ENCODE measurements at regions not wholly inside any gene's neighbourhood (a gene's known extent, or its start where the extent isn't known, plus 50 kb on each side); places are given as distances from the start of the nearest gene placed in this dataset.

GRCh38 chr4:89489338-89489771 is 181.8 kb upstream of the GPRIN3 start:
- H3K27me3 Mint-ChIP-seq (ENCODE audit: unreplicated experiment) = no peaks in the 10 kb centered on the region
- TF ChIP-seq, protein P1, sequence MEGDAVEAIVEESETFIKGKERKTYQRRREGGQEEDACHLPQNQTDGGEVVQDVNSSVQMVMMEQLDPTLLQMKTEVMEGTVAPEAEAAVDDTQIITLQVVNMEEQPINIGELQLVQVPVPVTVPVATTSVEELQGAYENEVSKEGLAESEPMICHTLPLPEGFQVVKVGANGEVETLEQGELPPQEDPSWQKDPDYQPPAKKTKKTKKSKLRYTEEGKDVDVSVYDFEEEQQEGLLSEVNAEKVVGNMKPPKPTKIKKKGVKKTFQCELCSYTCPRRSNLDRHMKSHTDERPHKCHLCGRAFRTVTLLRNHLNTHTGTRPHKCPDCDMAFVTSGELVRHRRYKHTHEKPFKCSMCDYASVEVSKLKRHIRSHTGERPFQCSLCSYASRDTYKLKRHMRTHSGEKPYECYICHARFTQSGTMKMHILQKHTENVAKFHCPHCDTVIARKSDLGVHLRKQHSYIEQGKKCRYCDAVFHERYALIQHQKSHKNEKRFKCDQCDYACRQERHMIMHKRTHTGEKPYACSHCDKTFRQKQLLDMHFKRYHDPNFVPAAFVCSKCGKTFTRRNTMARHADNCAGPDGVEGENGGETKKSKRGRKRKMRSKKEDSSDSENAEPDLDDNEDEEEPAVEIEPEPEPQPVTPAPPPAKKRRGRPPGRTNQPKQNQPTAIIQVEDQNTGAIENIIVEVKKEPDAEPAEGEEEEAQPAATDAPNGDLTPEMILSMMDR (IDR thresholded peaks at IDR 0.05; ENCODE audit: unreplicated experiment) = no peak
- no peaks in the 10 kb centered on the region for H3K36me3 Mint-ChIP-seq (ENCODE audit: insufficient read depth, unreplicated experiment)
- BruUV-seq (replicated peaks) = no TSS peak
- no peak overlapping the region for H3K4me3 Mint-ChIP-seq (ENCODE audit: low read depth, unreplicated experiment)
- H3K9me3 Mint-ChIP-seq (ENCODE audit: low read depth, unreplicated experiment) = no peaks in the 10 kb centered on the region
- intact Hi-C loops (cut with micrococcal nuclease; ENCODE audit: unreplicated experiment) = loop anchor here (5.0 to 10.0 kb wide), 3 partner anchors 65 to 168 kb away; no protein-coding TSS in a partner anchor
- DNase-seq = peak; percentile 10
- H3K27ac Mint-ChIP-seq (ENCODE audit: unreplicated experiment) = peak overlapping the region; percentile 81
- CTCF ChIA-PET = interaction anchor here (0.6 kb wide), 1 partner anchor 89 kb away, joined by 3 read pairs; no protein-coding TSS in a partner anchor
- H3K4me1 Mint-ChIP-seq (ENCODE audit: low read depth, unreplicated experiment) = peaks cover 20% of the 10 kb centered on the region

DNA sequence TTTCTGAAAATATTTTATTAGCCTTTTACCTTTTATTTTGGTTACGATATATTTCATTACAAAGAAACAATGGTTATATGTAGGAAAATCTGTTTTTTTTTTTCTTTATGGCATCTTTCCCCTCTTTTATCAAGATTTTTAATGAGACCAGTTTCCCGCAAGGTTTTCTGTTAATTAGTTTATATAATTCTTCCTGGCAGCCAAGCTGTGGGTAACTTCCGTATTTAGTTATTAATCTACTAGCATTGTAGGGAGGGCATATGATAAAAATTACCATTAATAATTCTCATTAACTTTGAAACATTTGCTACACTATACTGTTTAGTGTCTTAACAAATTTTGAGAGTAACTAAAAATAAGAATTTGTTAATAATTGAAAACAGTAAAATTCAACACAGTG is 181.1 kb upstream of the GPRIN3 start:
- TF ChIP-seq, protein P1 (IDR thresholded peaks at IDR 0.05; ENCODE audit: unreplicated experiment) = no peak
- no peak overlapping the region for H3K4me3 Mint-ChIP-seq (ENCODE audit: low read depth, unreplicated experiment)
- CTCF ChIA-PET = no interaction called here
- no peaks in the 10 kb centered on the region for H3K36me3 Mint-ChIP-seq (ENCODE audit: insufficient read depth, unreplicated experiment)
- no peak for DNase-seq
- intact Hi-C loops (cut with micrococcal nuclease; ENCODE audit: unreplicated experiment) = loop anchor here (5.0 to 10.0 kb wide), 3 partner anchors 66 to 169 kb away; no protein-coding TSS in a partner anchor
- H3K9me3 Mint-ChIP-seq (ENCODE audit: low read depth, unreplicated experiment) = no peaks in the 10 kb centered on the region
- H3K27ac Mint-ChIP-seq (ENCODE audit: unreplicated experiment) = peak overlapping the region; percentile 81
- peaks cover 20% of the 10 kb centered on the region for H3K4me1 Mint-ChIP-seq (ENCODE audit: low read depth, unreplicated experiment)
- BruUV-seq (replicated peaks) = no TSS peak
- H3K27me3 Mint-ChIP-seq (ENCODE audit: unreplicated experiment) = no peaks in the 10 kb centered on the region

GRCh38 chr4:89486673-89487072 is 179.1 kb upstream of the GPRIN3 start:
- Mint-ChIP-seq H3K27me3 (ENCODE audit: unreplicated experiment) (no peaks in the 10 kb centered on the region), H3K36me3 (ENCODE audit: insufficient read depth, unreplicated experiment) (no peaks in the 10 kb centered on the region), H3K4me3 (ENCODE audit: low read depth, unreplicated experiment) (no peak overlapping the region), H3K4me1 (ENCODE audit: low read depth, unreplicated experiment) (peaks cover 5% of the 10 kb centered on the region), H3K27ac (ENCODE audit: unreplicated experiment) (no peak overlapping the region), H3K9me3 (ENCODE audit: low read depth, unreplicated experiment) (no peaks in the 10 kb centered on the region)
- intact Hi-C loops (cut with micrococcal nuclease; ENCODE audit: unreplicated experiment) = loop anchor here (5.0 to 10.0 kb wide), 3 partner anchors 68 to 171 kb away; no protein-coding TSS in a partner anchor
- TF ChIP-seq, protein P1 (IDR thresholded peaks at IDR 0.05; ENCODE audit: unreplicated experiment) = no peak
- DNase-seq = no peak
- BruUV-seq (replicated peaks) = no TSS peak
- CTCF ChIA-PET = no interaction called here

DNA sequence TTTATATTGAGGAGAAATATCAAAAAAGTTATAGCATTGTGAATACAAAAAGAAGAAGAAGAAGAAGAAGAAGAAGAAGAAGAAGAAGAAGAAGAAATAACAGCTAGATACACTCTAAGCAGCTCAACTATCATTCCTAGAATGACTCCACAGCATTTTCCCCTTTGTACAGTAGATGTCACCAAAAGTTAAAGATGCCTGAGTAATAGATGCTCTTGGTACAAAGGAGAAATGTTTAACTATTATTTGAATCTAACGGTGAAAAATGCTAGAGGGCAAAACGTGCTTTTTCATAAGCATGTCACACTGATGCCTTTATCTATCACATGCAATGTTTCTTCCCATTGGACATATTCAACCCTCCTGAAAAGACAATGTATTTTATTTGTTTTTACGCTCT is 178.4 kb upstream of the GPRIN3 start:
- Mint-ChIP-seq H3K36me3 (ENCODE audit: insufficient read depth, unreplicated experiment) (no peaks in the 10 kb centered on the region), H3K27ac (ENCODE audit: unreplicated experiment) (no peak overlapping the region), H3K27me3 (ENCODE audit: unreplicated experiment) (no peaks in the 10 kb centered on the region), H3K4me3 (ENCODE audit: low read depth, unreplicated experiment) (no peak overlapping the region), H3K9me3 (ENCODE audit: low read depth, unreplicated experiment) (no peaks in the 10 kb centered on the region), H3K4me1 (ENCODE audit: low read depth, unreplicated experiment) (no peaks in the 10 kb centered on the region)
- no peak for DNase-seq
- intact Hi-C loops (cut with micrococcal nuclease; ENCODE audit: unreplicated experiment) = loop anchor here (5.0 to 10.0 kb wide), 3 partner anchors 69 to 171 kb away; no protein-coding TSS in a partner anchor
- no TSS peak for BruUV-seq (replicated peaks)
- CTCF ChIA-PET = interaction anchor here (0.6 to 0.8 kb wide), 6 partner anchors 64 to 438 kb away, joined by 3 to 7 read pairs (median 3); no protein-coding TSS in a partner anchor
- TF ChIP-seq, protein P1 (IDR thresholded peaks at IDR 0.05; ENCODE audit: unreplicated experiment) = no peak

Measured in Calu3 (cell line).